ENCODE measurements at regions not wholly inside any gene's neighbourhood (a gene's known extent, or its start where the extent isn't known, plus 50 kb on each side); places are given as distances from the start of the nearest gene placed in this dataset.

GRCh38 chr17:73870068-73870467, 225.8 kb upstream of the SDK2 start:
- H3K4me3 ChIP-seq (replicated peaks in 1 of 2; ENCODE audit: low read depth in 1 of 2, low read length in 2 of 2): no peak overlapping the region
- ATAC-seq (no peak), DNase-seq (ENCODE audit: low read depth, low spot score) (no peak)
- no peaks in the 10 kb centered on the region for H3K36me3 ChIP-seq (ENCODE audit: control insufficient read depth in 1 of 2, insufficient read depth in 2 of 2, low read length in 2 of 2)
- no peak overlapping the region for H2AFZ ChIP-seq (ENCODE audit: low read depth, low read length, poor library complexity, severe bottlenecking)
- ChIA-PET POLR2A (no interaction called here), RAD21 (ENCODE audit: low non-redundant PET in 1 of 2, low total read pairs in 2 of 2, uncharacterized antibody in 2 of 2, unreplicated experiment in 2 of 2) (no interaction called here), CTCF (no interaction called here)
- H3K4me2 ChIP-seq (ENCODE audit: low read length): no peak overlapping the region
- H3K27ac ChIP-seq (ENCODE audit: low read depth, low read length): no peak overlapping the region
- no TSS peak for BruUV-seq (replicated peaks)
- no peak overlapping the region for H3K9ac ChIP-seq (ENCODE audit: low read length)
- H4K20me1 ChIP-seq (ENCODE audit: insufficient read depth): no peaks in the 10 kb centered on the region
- no peaks in the 10 kb centered on the region for H3K9me2 ChIP-seq (ENCODE audit: insufficient read depth)
- peaks cover 24% of the 10 kb centered on the region; the same call in 1 of the 2 replicates for H3K27me3 ChIP-seq (ENCODE audit: insufficient read depth, low read length)
- H3K9me3 ChIP-seq (ENCODE audit: control insufficient read depth in 1 of 2, insufficient read depth in 1 of 2, low read depth in 1 of 2, low read length in 2 of 2): no peaks in the 10 kb centered on the region
- H3K4me1 ChIP-seq (ENCODE audit: control insufficient read depth in 1 of 2, insufficient read depth in 2 of 2, low read length in 2 of 2): no peaks in the 10 kb centered on the region
- TF ChIP-seq MAX (IDR thresholded peaks at IDR 0.05) (no peak), SIN3A (IDR thresholded peaks at IDR 0.05; ENCODE audit: low read depth) (no peak), REST (IDR thresholded peaks at IDR 0.05; ENCODE audit: low read depth) (no peak), CEBPB (IDR thresholded peaks at IDR 0.05; ENCODE audit: low read depth) (no peak), RAD21 (IDR thresholded peaks at IDR 0.05; ENCODE audit: low read depth) (no peak)
- TF ChIP-seq, protein P1, sequence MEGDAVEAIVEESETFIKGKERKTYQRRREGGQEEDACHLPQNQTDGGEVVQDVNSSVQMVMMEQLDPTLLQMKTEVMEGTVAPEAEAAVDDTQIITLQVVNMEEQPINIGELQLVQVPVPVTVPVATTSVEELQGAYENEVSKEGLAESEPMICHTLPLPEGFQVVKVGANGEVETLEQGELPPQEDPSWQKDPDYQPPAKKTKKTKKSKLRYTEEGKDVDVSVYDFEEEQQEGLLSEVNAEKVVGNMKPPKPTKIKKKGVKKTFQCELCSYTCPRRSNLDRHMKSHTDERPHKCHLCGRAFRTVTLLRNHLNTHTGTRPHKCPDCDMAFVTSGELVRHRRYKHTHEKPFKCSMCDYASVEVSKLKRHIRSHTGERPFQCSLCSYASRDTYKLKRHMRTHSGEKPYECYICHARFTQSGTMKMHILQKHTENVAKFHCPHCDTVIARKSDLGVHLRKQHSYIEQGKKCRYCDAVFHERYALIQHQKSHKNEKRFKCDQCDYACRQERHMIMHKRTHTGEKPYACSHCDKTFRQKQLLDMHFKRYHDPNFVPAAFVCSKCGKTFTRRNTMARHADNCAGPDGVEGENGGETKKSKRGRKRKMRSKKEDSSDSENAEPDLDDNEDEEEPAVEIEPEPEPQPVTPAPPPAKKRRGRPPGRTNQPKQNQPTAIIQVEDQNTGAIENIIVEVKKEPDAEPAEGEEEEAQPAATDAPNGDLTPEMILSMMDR (IDR thresholded peaks at IDR 0.05 in 2 of 3, conservative IDR thresholded peaks at IDR 0.05 in 1 of 3; ENCODE audit: borderline replicate concordance in 1 of 3, insufficient read depth in 1 of 3, low read depth in 2 of 3, low read length in 2 of 3): no peak
- intact Hi-C loops (cut with micrococcal nuclease): no loop called here
- no peaks in the 10 kb centered on the region for H3K79me2 ChIP-seq (ENCODE audit: insufficient read depth, low read length)

All from HCT116 (cell line).